ENCODE measurements at regions not wholly inside any gene's neighbourhood (a gene's known extent, or its start where the extent isn't known, plus 50 kb on each side); places are given as distances from the start of the nearest gene placed in this dataset.

GRCh38 chr10:62634576-62634975 is 169.9 kb upstream of the ADO start:
- DNase-seq (no peak), ATAC-seq (no peak)
- in situ Hi-C loops (cut with MboI; ENCODE audit: low sequenced_read_pairs in 4 of 4) (no loop called here), intact Hi-C loops (cut with DNase I; ENCODE audit: low total_unique reads) (no loop called here)
- H3K4me1 ChIP-seq = no peaks in the 10 kb centered on the region
- no peaks in the 10 kb centered on the region for H3K9me3 ChIP-seq
- no peak overlapping the region for H3K27ac ChIP-seq
- TF ChIP-seq POLR2A (IDR thresholded peaks at IDR 0.05) (no peak), CTCF (IDR thresholded peaks at IDR 0.05 in 4 of 5, conservative IDR thresholded peaks at IDR 0.05 in 1 of 5) (no peak)
- H3K27me3 ChIP-seq = no peaks in the 10 kb centered on the region
- no peaks in the 10 kb centered on the region for H3K36me3 ChIP-seq
- H3K4me3 ChIP-seq = no peak overlapping the region

GRCh38 chr10:62635127-62635526 is 169.4 kb upstream of the ADO start:
- Histone ChIP-seq H3K4me3 (no peak overlapping the region), H3K27ac (no peak overlapping the region), H3K9me3 (no peaks in the 10 kb centered on the region), H3K27me3 (no peaks in the 10 kb centered on the region), H3K4me1 (no peaks in the 10 kb centered on the region), H3K36me3 (no peaks in the 10 kb centered on the region)
- in situ Hi-C loops (cut with MboI; ENCODE audit: low sequenced_read_pairs in 4 of 4) = no loop called here
- TF ChIP-seq CTCF (IDR thresholded peaks at IDR 0.05 in 4 of 5, conservative IDR thresholded peaks at IDR 0.05 in 1 of 5) (no peak), POLR2A (IDR thresholded peaks at IDR 0.05) (no peak)
- intact Hi-C loops (cut with DNase I; ENCODE audit: low total_unique reads) = no loop called here
- no peak for DNase-seq
- no peak for ATAC-seq

- DNase-seq (no peak), ATAC-seq (no peak)
- Histone ChIP-seq H3K4me3 (peak overlapping the region in 2 of 4 donors; percentile 1 to 34), H3K27ac (peak overlapping the region in 2 of 4 donors; percentile 7 to 34), H3K4me1 (no peaks in the 10 kb centered on the region), H3K36me3 (no peaks in the 10 kb centered on the region), H3K9me3 (no peaks in the 10 kb centered on the region), H3K27me3 (no peaks in the 10 kb centered on the region)
- in situ Hi-C loops (cut with MboI; ENCODE audit: low sequenced_read_pairs in 4 of 4) (no loop called here), intact Hi-C loops (cut with DNase I; ENCODE audit: low total_unique reads) (no loop called here)
- no peak for TF ChIP-seq CTCF (IDR thresholded peaks at IDR 0.05 in 4 of 5, conservative IDR thresholded peaks at IDR 0.05 in 1 of 5)
- no peak for TF ChIP-seq POLR2A (IDR thresholded peaks at IDR 0.05)
These were observed 167.7 kb upstream of the ADO start for GRCh38 chr10:62636825-62637248.

GRCh38 chr10:62637249-62638061 is 167.1 kb upstream of the ADO start:
- TF ChIP-seq POLR2A (IDR thresholded peaks at IDR 0.05) (no peak), CTCF (IDR thresholded peaks at IDR 0.05 in 4 of 5, conservative IDR thresholded peaks at IDR 0.05 in 1 of 5) (no peak)
- no peaks in the 10 kb centered on the region for H3K27me3 ChIP-seq
- intact Hi-C loops (cut with DNase I; ENCODE audit: low total_unique reads) = no loop called here
- H3K27ac ChIP-seq = peak overlapping the region; percentile 7 to 49 (median 30)
- no peaks in the 10 kb centered on the region for H3K36me3 ChIP-seq
- peak overlapping the region in 2 of 4 donors; percentile 1 to 34 for H3K4me3 ChIP-seq
- no peaks in the 10 kb centered on the region for H3K4me1 ChIP-seq
- H3K9me3 ChIP-seq = no peaks in the 10 kb centered on the region
- in situ Hi-C loops (cut with MboI; ENCODE audit: low sequenced_read_pairs in 4 of 4) = no loop called here
- DNase-seq (no peak), ATAC-seq (peak in 1 of 2 donors; percentile 55)

Measured in gastrocnemius medialis (tissue), 4 donors.